Umbilical cord (tissue), 1 donor: ENCODE measurements at regions not wholly inside any gene's neighbourhood (a gene's known extent, or its start where the extent isn't known, plus 50 kb on each side); places are given as distances from the start of the nearest gene placed in this dataset.
A peak's percentile ranks its signal among the peaks of the same experiment; 100 is the strongest.

Experiments used
- DNase-seq: peaks from one replicate; pipeline ENCODE4 v3.0.0-alpha.2; 2015; ENCODE audit warnings: low spot score

DNA sequence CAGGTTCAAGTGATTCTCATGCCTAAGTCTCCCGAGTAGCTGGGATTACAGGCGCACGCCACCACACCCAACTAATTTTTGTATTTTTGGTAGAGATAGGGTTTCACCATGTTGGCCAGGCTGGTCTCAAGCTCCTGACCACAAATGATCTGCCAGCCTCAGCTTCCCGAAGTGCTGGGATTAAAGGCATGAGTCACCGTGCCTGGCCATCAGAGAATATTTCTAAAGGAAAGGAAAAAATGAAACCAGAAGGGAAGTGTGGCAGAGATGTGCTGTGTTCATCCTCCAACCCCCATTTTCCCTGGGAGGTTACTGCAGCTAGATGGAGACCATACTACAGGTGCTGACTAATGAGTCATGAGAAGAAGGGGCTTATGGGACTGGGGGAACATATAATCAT is 964.1 kb downstream of the TTLL7 start:
- no peak for DNase-seq

GRCh38 chr1:83033682-83034081 is 965.2 kb downstream of the TTLL7 start:
- no peak for DNase-seq

DNA sequence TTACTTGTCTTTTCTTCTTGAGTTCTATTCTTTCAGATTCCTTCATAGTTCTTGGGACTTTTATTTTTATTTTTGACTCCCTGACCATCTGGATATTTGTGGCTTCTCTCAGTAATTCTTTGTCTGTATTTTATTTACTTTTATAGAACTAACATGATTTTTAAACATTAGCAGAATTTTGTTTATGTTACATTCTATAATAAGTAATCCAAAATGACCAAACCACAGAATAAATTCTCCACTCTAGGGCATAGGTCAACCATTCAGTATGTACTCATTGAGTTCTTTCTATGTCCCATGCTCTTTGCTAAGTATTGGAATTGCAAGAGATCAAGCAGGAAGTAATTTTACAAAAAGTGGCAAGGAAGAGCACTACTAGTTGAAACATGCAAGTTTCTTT is 969.0 kb downstream of the TTLL7 start:
- DNase-seq = no peak

DNA sequence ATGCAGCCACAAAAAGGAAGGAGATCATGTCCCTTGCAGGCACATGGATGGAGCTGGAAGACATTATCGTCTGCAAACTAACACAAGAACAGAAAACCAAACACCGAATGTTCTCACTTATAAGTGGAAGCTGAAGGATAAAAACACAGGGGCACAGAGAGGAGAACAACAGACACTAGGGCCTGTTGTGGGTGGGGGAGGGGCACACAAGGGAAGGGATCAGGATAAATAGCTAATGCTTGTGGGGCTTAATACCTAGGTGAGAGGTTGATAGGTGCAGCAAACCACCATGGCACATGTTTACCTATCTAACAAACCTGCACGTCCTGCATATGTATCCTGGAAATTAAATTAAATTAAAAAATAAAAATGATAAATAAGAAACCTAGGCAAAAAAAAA is 969.9 kb downstream of the TTLL7 start:
- DNase-seq = no peak

- DNase-seq = no peak
Observed at GRCh38 chr1:83028467-83028866, 970.5 kb downstream of the TTLL7 start.

DNA sequence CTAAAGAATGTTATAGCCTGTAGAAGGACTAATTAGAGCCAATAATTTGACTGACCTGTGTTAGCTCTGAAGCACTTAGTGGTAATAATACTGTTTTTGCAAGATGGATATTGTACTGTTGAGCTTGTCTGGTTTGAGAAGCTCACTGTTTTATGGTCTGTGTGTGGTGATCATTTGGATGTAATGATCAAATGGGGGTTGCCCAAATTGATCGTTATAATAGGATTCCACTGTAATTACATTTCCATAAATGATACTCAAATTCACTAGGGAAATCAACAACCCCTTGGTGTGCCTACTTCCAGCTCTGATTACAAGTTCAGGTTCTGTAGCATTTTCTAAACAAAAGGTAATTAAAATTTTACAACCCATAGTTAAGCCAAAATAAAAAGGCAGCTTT is 971.4 kb downstream of the TTLL7 start:
- no peak for DNase-seq

GRCh38 chr1:83026745-83027144 is 972.2 kb downstream of the TTLL7 start:
- no peak for DNase-seq

- DNase-seq = no peak
Observed at GRCh38 chr1:83024251-83024767, 974.6 kb downstream of the TTLL7 start.

DNA sequence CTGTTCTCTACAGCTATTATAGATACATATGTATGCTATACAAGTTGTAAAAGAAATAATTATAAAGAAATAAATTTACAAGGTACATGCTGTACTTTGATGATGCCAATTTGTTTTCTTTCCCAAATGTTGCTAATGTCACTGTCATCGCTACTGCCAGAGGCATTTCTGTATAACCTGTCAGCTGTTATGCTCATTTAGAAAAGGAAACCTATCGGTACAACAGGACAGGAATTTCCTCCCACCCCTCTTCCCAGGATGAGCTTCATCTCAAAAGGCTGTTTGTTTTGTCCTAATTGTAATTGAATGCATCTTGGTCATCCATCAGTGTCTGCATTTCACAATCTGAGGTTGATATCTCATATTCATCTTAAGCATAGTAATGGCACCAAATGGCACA is 975.7 kb downstream of the TTLL7 start:
- DNase-seq = no peak

GRCh38 chr1:83022206-83022605 is 976.7 kb downstream of the TTLL7 start:
- DNase-seq = no peak

- no peak for DNase-seq
Observed at GRCh38 chr1:83017701-83018100, 981.2 kb downstream of the TTLL7 start.

DNA sequence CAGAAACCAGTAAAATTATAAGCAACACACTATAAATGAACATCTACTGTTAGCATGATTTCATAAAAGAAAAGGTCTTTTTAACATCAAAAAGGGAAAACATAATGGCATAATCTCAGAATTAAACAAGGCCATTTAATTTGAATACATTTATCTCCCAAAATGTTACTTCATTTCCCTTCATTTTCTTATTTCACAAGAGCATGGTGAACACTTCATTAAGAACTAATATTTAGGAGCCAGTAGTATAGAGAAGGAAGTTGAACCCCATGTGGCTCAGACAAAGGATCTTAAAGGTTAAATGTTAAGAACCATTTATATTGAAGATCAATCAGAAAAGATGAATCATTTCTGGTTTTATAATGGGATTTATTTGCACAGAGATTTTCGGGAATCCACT is 981.7 kb downstream of the TTLL7 start:
- DNase-seq = no peak

DNA sequence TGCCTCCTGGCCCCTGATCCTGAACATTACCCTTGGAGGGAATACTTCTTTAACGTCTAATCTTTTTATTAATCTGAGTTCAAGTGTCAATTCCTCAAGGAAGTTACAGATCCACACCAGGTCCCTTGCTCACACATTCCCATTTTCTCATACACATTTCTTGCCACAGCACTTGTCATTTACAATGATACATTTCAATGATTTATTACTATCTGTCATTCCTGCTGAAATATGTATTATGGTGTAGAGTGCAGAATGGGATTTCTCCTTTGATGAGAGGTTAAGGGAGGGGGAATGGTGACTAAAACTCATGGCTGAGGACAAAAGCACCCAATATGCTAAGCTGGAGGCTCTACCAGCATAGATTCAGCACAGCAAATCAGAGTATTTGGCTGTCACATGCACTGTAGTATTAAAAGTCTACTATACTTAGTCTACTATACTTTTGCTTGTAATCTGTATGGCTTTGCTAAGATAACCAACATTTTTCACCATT is 982.5 kb downstream of the TTLL7 start:
- DNase-seq = no peak

GRCh38 chr1:83015163-83015562 is 983.8 kb downstream of the TTLL7 start:
- no peak for DNase-seq

- no peak for DNase-seq
Observed at GRCh38 chr1:83012950-83013349, 986.0 kb downstream of the TTLL7 start.

- DNase-seq = peak; percentile 59
Observed at GRCh38 chr1:83011265-83011664, 987.7 kb downstream of the TTLL7 start.

DNA sequence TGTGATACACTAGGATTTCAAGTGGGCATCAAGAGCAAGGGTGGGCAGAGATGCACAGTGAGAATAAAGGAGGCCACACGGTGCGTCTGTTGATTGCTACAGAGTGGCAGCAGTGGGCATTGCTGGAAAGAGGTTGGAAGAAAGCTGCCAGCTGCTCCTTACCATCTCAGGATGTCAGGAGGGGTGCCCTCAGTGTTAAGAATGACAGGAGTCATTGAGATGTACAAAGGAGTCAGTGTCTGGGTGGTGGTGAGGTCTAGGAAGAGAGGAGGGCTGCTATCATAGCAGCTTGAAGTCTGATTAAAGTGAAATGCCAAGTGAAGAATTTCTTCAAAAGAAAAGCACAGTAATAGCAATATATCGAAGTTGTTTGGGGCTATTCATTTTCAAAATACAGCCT is 992.7 kb downstream of the TTLL7 start:
- DNase-seq = no peak

DNA sequence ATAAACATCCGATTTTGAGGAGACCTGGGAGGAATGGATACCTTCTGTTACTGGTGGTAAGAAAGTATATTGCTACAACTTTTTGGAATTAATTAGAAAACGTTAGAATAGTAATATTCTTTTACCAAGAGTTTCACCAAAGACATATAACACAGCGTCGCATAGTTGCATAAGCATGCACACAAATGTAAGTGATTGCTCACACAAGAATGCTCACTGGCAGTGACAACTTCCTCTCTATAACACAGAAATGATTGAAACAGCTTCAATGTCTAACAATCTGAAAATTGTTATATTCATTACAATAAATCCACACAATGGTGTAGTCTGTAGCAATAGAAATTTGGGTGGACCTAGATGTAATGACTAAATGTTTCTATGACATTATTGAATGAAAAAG is 998.6 kb downstream of the TTLL7 start:
- DNase-seq = no peak

DNA sequence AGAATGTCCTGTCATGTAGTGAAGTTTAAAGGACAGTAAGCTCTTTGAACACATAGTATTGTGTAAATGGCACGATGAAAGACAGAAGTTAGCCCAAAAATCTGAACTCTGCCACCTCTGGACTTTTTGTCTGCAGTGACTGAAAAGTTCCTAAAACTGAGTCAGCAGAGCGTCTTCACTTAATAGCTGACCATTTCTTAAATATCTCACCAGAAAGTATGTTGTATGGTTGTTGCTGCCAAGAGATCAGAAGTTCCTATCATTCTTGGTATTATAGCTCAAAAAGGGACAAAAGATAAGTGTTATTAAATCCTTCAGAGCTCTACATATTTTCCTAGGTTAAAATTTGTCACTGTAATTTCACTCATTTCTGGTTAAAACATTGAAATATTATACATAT is 1003.0 kb downstream of the TTLL7 start:
- peak; percentile 36 for DNase-seq

DNA sequence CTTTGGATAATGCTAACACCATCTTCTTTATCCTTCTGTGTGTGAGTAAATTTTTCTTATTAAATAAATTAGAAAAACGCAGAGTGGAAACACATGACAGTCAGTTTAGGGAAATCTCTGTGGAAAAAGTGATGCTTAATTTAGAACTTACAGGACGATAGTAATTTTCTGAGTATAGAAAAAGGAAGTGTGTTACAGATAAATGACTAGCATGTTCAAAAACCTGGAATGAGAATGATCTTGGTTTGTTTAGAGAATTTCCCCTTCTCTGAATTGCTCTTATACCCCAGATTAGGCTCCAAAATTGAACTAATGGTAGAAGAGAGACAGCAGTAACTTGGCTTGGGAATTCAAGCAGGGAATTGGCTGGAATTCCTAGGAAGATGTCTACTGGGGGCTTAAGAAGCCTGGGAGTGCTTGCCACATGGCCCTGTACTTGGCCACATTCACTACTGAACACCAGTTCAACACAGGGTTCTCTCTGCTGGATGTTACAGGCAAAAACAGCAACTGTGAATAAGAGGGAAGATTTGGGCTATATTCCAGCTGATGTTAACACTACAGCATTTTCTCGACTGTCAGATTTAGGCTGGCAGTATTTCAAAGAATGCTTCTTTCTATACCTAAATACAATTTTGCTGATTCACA is 1004.2 kb downstream of the TTLL7 start:
- DNase-seq = peak; percentile 69

DNA sequence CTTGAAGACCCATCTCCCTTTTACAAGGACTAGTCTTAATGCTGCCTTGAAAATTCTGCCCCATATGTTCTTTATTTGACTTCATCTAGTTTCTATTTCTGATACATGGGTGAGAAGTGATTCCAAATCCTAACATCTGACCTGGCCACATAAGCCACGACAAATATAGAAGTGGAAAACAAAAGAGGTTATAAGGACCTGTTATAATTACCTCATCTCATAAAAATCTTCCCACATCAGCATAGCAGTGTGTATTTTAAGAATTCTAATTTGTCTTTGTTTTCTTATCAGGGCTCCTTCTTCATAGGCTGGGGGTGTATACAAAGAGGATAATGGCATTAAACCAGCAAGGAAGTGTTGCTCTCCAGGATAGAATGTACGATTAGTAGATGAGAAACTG is 1007.4 kb downstream of the TTLL7 start:
- no peak for DNase-seq

DNA sequence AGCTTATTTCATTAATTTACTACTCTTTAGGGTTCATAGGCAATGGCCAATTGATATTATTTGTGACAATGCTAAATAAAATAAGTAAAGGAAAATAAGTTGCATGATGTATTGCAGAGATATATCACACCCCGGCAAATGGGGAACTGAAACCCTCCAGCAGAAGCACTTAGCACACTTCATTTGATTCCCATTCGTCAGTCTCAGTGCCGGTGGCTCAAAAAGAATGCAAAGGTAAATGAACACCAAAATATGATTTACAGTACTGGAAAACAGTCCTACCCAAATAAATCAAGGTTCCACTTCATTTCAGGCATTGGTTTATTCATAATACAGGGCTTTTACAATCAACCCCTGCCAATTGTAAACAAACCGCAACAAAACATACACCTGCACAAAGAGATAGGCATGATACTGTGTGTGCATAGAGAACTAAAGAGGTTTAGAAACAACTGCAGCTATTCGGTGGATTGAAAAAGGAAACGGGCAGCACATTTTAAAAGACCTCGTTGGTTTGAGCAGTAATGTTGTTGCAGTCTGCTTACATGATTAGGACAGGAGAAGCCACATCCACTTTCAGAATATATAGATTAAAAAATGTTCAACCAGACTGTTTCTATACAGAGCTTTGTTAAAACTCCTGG is 1019.2 kb downstream of the TTLL7 start:
- no peak for DNase-seq
